ENCODE measurements at regions not wholly inside any gene's neighbourhood (a gene's known extent, or its start where the extent isn't known, plus 50 kb on each side); places are given as distances from the start of the nearest gene placed in this dataset.
"Not testable (repeated sequence)": the region's sequence is repeated elsewhere in the genome, so short reads cannot be mapped to it uniquely, and the experiment has no call there.

- in situ Hi-C loops (cut with HindIII; ENCODE audit: low pct_unique_long_range_greater_than_20kb, low sequenced_read_pairs), result no loop called here
- no peak for DNase-seq (ENCODE audit: low read depth)
Observed at GRCh38 chr12:38204831-38205230, 111.7 kb upstream of the ALG10B start.

GRCh38 chr12:38222011-38222410 is 94.6 kb upstream of the ALG10B start:
- in situ Hi-C loops (cut with HindIII; ENCODE audit: low pct_unique_long_range_greater_than_20kb, low sequenced_read_pairs), result no loop called here
- no peak for DNase-seq (ENCODE audit: low read depth)

DNA sequence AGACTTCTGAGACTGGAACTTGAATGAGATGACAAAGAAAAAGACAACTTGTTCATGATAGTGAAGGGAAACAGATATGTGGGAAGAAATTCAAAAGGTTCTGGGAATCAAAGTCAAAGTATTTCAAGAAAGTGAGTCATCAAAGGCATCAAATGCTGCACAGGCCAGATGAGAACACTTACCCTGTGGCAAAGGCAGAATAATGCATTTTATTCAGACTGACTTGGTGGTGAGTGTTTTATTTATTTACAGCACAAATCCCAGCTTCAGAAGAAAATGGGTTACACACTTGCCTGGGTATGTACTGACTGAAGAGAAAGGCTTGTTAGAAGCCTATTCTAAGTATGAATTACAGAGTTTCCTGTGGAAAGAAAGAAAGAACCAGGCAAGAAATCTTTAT is 78.2 kb upstream of the ALG10B start:
- in situ Hi-C loops (cut with HindIII; ENCODE audit: low pct_unique_long_range_greater_than_20kb, low sequenced_read_pairs); DNase-seq (ENCODE audit: low read depth): not testable (repeated sequence)

- DNase-seq (ENCODE audit: low read depth), result no peak
- in situ Hi-C loops (cut with HindIII; ENCODE audit: low pct_unique_long_range_greater_than_20kb, low sequenced_read_pairs), result no loop called here
Observed at GRCh38 chr12:38253778-38254177, 62.8 kb upstream of the ALG10B start.

- in situ Hi-C loops (cut with HindIII; ENCODE audit: low pct_unique_long_range_greater_than_20kb, low sequenced_read_pairs), result no loop called here
- DNase-seq (ENCODE audit: low read depth), result no peak
Observed at GRCh38 chr12:38258411-38258810, 58.2 kb upstream of the ALG10B start.
